ENCODE measurements at regions not wholly inside any gene's neighbourhood (a gene's known extent, or its start where the extent isn't known, plus 50 kb on each side); places are given as distances from the start of the nearest gene placed in this dataset.
"Not testable (repeated sequence)": the region's sequence is repeated elsewhere in the genome, so short reads cannot be mapped to it uniquely, and the experiment has no call there.

GRCh38 chr11:96538104-96538503, 148.3 kb downstream of the JRKL start:
- no peak for DNase-seq (ENCODE audit: low read depth)
- TF ChIP-seq, protein P1, sequence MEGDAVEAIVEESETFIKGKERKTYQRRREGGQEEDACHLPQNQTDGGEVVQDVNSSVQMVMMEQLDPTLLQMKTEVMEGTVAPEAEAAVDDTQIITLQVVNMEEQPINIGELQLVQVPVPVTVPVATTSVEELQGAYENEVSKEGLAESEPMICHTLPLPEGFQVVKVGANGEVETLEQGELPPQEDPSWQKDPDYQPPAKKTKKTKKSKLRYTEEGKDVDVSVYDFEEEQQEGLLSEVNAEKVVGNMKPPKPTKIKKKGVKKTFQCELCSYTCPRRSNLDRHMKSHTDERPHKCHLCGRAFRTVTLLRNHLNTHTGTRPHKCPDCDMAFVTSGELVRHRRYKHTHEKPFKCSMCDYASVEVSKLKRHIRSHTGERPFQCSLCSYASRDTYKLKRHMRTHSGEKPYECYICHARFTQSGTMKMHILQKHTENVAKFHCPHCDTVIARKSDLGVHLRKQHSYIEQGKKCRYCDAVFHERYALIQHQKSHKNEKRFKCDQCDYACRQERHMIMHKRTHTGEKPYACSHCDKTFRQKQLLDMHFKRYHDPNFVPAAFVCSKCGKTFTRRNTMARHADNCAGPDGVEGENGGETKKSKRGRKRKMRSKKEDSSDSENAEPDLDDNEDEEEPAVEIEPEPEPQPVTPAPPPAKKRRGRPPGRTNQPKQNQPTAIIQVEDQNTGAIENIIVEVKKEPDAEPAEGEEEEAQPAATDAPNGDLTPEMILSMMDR (IDR thresholded peaks at IDR 0.05; ENCODE audit: control insufficient read depth, insufficient read depth, low read depth, low read length, missing control alignments): no peak
- H3K4me3 ChIP-seq (ENCODE audit: control insufficient read depth, low read depth, low read length): no peak overlapping the region

DNA sequence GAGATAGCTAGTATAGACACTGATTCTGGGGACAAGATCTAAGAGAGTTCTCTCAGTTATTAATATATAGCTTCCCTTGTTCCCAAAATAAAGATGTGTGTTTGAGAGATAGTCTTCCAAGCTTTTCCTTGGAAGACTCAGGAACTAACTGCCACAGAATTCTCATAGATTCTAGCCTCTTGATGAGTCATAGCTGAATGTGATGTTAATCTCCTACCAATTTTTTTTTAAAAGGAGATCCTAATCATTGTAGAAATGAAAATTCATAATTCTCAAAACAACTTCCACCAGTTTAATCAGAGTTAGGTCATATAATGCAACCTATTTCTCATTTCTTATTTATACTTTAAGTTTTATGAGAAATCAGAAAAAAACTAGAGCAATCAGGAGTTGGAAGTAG, 148.8 kb downstream of the JRKL start:
- no peak for DNase-seq (ENCODE audit: low read depth)
- no peak overlapping the region for H3K4me3 ChIP-seq (ENCODE audit: control insufficient read depth, low read depth, low read length)
- TF ChIP-seq, protein P1 (IDR thresholded peaks at IDR 0.05; ENCODE audit: control insufficient read depth, insufficient read depth, low read depth, low read length, missing control alignments): no peak

GRCh38 chr11:96540875-96541274, 151.1 kb downstream of the JRKL start:
- TF ChIP-seq, protein P1 (IDR thresholded peaks at IDR 0.05; ENCODE audit: control insufficient read depth, insufficient read depth, low read depth, low read length, missing control alignments): no peak
- H3K4me3 ChIP-seq (ENCODE audit: control insufficient read depth, low read depth, low read length): no peak overlapping the region
- DNase-seq (ENCODE audit: low read depth): no peak

DNA sequence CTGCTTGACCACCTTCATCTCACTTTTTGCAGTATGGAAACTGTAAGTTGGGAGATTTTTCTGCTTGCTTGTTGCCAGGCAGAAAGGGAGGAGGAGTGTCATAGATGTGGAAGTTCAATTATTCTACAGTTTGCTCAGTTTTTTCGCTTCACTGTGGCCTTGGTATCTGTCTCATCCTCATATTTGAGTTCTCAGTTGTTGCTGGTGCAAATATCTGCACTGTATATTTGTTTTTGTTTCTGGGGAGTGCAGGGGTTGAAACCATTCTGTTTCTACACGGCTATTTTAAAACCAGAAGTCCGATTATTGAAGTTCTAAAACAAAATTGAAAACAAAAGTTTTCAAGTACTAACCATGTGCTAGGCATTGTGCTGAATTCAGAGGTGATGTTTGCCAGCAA, 153.4 kb downstream of the JRKL start:
- DNase-seq (ENCODE audit: low read depth): no peak
- TF ChIP-seq, protein P1 (IDR thresholded peaks at IDR 0.05; ENCODE audit: control insufficient read depth, insufficient read depth, low read depth, low read length, missing control alignments): no peak
- no peak overlapping the region for H3K4me3 ChIP-seq (ENCODE audit: control insufficient read depth, low read depth, low read length)

DNA sequence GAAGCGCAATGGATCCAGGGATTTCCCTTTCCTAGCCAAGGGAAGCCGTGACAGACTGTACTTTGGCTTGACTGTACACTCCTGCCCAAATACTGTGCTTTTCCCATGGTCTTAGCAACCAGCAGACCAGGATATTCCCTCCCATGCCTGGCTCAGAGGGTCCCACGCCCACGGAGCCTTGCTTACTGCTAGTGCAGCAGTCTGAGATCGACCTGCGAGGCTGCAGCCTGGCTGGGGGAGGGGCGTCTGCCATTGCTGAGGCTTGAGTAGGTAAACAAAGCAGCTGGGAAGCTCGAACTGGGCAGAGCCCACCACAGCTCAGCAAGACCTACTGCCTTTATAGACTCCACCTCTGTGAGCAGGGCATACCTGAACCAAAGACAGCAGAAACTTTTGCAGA, 155.4 kb downstream of the JRKL start:
- H3K4me3 ChIP-seq (ENCODE audit: control insufficient read depth, low read depth, low read length); DNase-seq (ENCODE audit: low read depth): not testable (repeated sequence)

DNA sequence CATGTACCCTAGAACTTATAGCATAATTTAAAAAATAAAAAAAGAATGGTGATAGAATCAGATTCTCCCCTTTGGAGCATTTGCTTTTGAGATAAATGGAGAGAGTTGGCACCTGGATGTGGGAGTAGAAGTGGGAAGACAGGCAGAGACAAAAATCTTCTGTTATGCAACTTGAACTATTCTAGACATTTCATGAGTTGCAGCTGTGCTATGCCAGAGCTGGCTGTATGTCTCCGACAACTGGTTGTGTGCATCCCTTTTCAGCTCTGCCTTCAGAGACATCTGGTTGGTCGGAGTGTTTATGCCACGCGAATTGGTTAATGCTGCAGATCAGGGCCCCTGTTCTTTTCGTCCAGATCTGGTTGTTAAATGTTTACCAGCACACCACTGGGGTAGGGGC, 161.3 kb downstream of the JRKL start:
- TF ChIP-seq, protein P1 (IDR thresholded peaks at IDR 0.05; ENCODE audit: control insufficient read depth, insufficient read depth, low read depth, low read length, missing control alignments): no peak
- no peak overlapping the region for H3K4me3 ChIP-seq (ENCODE audit: control insufficient read depth, low read depth, low read length)
- DNase-seq (ENCODE audit: low read depth): no peak

- TF ChIP-seq, protein P1 (IDR thresholded peaks at IDR 0.05; ENCODE audit: control insufficient read depth, insufficient read depth, low read depth, low read length, missing control alignments): no peak
- no peak overlapping the region for H3K4me3 ChIP-seq (ENCODE audit: control insufficient read depth, low read depth, low read length)
- no peak for DNase-seq (ENCODE audit: low read depth)
Measured at GRCh38 chr11:96554236-96554820, 164.5 kb downstream of the JRKL start.

DNA sequence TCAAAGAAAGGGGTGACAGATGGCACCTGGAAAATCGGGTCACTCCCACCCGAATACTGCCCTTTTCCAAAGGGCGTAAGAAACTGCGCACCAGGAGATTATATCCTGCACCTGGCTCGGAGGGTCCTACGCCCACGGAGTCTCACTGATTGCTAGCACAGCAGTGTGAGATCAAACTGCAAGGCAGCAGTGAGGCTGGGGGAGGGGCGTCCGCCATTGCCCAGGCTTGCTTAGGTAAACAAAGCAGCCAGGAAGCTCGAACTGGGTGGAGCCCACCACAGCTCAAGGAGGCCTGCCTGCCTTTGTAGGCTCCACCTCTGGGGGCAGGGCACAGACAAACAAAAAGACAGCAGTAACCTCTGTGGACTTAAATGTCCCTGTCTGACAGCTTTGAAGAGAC, 166.0 kb downstream of the JRKL start:
- not testable (repeated sequence) for H3K4me3 ChIP-seq (ENCODE audit: control insufficient read depth, low read depth, low read length); DNase-seq (ENCODE audit: low read depth)

GRCh38 chr11:96560727-96561126, 170.9 kb downstream of the JRKL start:
- DNase-seq (ENCODE audit: low read depth); H3K4me3 ChIP-seq (ENCODE audit: control insufficient read depth, low read depth, low read length): not testable (repeated sequence)
